Esophagus muscularis mucosa (tissue), 4 donors: ENCODE measurements at regions not wholly inside any gene's neighbourhood (a gene's known extent, or its start where the extent isn't known, plus 50 kb on each side); places are given as distances from the start of the nearest gene placed in this dataset.

Source experiments
- EP300 ChIP-seq: sonication (generic); formaldehyde crosslinking; IDR thresholded peaks from one replicate; pipeline ENCODE4 v1.6.1; 2017; ENCODE audit warnings: antibody characterized with exemption
- POLR2A ChIP-seq: fragments of 450-650 bp; IDR thresholded peaks from one replicate; pipeline ENCODE4 v1.6.1; 2017; ENCODE audit warnings: antibody characterized with exemption, moderate library complexity, mild to moderate bottlenecking, low read depth
- POLR2AphosphoS5 ChIP-seq, 2 donors: sonication (generic); formaldehyde crosslinking; IDR thresholded peaks; one replicate each; pipeline ENCODE4 v1.6.1; 2017; ENCODE audit warnings: antibody characterized with exemption in 2 of 2
- TF ChIP-seq, protein P1 (sequence below), 3 experiments: fragments of 200-600 bp in 2 of 3; fragments of 450-650 bp in 1 of 3; sonication (generic) in 2 of 3; IDR thresholded peaks; one replicate each; pipeline ENCODE4 v1.5.1; 2017 to 2019; ENCODE audit warnings: antibody characterized with exemption in 3 of 3, mild to moderate bottlenecking in 2 of 3, moderate library complexity in 1 of 3

DNA sequence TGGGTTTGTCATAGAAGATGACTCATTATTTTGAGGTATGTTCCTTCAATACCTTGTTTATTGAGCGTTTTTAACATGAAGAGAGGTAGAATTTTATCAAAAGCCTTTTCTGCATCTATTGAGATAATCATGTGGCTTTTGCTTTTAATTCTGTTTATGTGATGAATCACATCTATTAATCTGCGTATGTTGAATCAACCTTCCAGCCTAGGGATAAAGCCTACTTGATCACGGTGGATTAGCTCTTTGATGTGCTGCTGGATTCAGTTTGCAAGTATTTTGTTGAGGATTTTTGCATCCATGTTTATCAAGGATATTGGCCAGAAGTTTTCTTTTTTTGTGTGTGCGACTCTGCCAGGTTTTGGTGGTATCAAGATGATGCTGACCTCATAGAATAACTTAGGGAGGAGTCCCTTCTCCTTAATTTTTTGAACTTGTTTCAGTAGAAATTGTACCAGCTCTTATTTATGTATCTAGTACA, 602.6 kb downstream of the SNAPC1 start:
- TF ChIP-seq, protein P1, sequence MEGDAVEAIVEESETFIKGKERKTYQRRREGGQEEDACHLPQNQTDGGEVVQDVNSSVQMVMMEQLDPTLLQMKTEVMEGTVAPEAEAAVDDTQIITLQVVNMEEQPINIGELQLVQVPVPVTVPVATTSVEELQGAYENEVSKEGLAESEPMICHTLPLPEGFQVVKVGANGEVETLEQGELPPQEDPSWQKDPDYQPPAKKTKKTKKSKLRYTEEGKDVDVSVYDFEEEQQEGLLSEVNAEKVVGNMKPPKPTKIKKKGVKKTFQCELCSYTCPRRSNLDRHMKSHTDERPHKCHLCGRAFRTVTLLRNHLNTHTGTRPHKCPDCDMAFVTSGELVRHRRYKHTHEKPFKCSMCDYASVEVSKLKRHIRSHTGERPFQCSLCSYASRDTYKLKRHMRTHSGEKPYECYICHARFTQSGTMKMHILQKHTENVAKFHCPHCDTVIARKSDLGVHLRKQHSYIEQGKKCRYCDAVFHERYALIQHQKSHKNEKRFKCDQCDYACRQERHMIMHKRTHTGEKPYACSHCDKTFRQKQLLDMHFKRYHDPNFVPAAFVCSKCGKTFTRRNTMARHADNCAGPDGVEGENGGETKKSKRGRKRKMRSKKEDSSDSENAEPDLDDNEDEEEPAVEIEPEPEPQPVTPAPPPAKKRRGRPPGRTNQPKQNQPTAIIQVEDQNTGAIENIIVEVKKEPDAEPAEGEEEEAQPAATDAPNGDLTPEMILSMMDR (IDR thresholded peaks at IDR 0.05), result no peak
- TF ChIP-seq POLR2AphosphoS5 (IDR thresholded peaks at IDR 0.05), result no peak
- TF ChIP-seq POLR2A, result no peak
- TF ChIP-seq EP300, result no peak
